Ovary (tissue), 3 donors: ENCODE measurements at regions not wholly inside any gene's neighbourhood (a gene's known extent, or its start where the extent isn't known, plus 50 kb on each side); places are given as distances from the start of the nearest gene placed in this dataset.

Experiments used
- EP300 ChIP-seq: sonication (generic); formaldehyde crosslinking; IDR thresholded peaks from one replicate; pipeline ENCODE4 v1.6.1; 2017; ENCODE audit warnings: antibody characterized with exemption
- TF ChIP-seq, protein P1 (sequence below), 3 donors: fragments of 450-650 bp in 2 of 3; fragments of 200-600 bp in 1 of 3; IDR thresholded peaks; one replicate each; pipeline versions ENCODE4 v1.5.1 to v1.8.0; 2016 to 2022; ENCODE audit warnings: antibody characterized with exemption in 3 of 3, mild to moderate bottlenecking in 1 of 3
- donor health status: DM: no; HTN: no; CAD: no.

GRCh38 chr11:116053548-116053919, 549.3 kb upstream of the CADM1 start:
- TF ChIP-seq, protein P1, sequence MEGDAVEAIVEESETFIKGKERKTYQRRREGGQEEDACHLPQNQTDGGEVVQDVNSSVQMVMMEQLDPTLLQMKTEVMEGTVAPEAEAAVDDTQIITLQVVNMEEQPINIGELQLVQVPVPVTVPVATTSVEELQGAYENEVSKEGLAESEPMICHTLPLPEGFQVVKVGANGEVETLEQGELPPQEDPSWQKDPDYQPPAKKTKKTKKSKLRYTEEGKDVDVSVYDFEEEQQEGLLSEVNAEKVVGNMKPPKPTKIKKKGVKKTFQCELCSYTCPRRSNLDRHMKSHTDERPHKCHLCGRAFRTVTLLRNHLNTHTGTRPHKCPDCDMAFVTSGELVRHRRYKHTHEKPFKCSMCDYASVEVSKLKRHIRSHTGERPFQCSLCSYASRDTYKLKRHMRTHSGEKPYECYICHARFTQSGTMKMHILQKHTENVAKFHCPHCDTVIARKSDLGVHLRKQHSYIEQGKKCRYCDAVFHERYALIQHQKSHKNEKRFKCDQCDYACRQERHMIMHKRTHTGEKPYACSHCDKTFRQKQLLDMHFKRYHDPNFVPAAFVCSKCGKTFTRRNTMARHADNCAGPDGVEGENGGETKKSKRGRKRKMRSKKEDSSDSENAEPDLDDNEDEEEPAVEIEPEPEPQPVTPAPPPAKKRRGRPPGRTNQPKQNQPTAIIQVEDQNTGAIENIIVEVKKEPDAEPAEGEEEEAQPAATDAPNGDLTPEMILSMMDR (IDR thresholded peaks at IDR 0.05), result no peak
- TF ChIP-seq EP300, result no peak
